ENCODE measurements at regions not wholly inside any gene's neighbourhood (a gene's known extent, or its start where the extent isn't known, plus 50 kb on each side); places are given as distances from the start of the nearest gene placed in this dataset.
"Not testable (repeated sequence)": the region's sequence is repeated elsewhere in the genome, so short reads cannot be mapped to it uniquely, and the experiment has no call there.

DNA sequence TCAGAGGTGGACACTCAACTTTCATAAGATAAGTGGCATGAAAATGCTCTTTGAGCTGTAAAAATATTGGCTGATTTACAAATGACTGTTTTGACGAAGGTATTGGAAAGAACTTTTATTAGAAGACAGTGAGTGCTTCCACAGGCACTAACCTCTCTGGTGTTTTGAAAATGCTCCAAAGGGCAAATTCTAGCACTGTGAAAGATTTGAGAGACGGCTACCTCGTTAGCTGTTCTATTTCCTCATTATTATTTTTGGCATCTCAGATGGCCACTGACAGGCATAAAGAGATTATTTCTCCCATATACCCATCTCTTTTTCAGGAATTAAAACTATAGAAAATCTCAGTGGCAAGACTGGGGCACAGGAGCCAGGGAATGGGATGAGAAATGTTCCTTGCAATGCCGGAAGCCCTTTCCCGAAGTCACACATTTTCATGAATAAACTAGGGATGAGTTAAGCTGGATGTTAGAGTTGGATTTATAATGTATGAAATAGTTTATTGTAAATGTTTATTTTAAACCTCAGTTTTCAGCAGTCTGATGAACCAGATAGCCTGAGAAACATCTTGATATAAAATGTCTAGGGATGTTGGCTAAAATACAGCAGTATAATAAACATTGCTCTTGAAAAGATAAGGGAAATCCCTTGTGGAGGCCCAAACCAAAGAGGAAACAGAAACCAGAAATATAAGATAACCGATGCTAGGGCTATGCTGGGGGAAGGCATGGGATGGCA, 175.7 kb downstream of the ASB1 start:
- POLR2A ChIA-PET = no interaction called here
- Mint-ChIP-seq H3K4me1 (peaks cover 0 to 8% (median 6%) of the 10 kb centered on the region in 4 donors), H3K27ac (no peak overlapping the region), H3K36me3 (peaks cover 0 to 33% (median 9%) of the 10 kb centered on the region in 3 donors), H3K4me3 (no peak overlapping the region), H3K9me3 (peaks cover 5 to 45% (median 24%) of the 10 kb centered on the region in 9 donors), H3K27me3 (peaks cover 20 to 59% (median 24%) of the 10 kb centered on the region in 5 donors)
- ATAC-seq = no peak
- no peak for DNase-seq

DNA sequence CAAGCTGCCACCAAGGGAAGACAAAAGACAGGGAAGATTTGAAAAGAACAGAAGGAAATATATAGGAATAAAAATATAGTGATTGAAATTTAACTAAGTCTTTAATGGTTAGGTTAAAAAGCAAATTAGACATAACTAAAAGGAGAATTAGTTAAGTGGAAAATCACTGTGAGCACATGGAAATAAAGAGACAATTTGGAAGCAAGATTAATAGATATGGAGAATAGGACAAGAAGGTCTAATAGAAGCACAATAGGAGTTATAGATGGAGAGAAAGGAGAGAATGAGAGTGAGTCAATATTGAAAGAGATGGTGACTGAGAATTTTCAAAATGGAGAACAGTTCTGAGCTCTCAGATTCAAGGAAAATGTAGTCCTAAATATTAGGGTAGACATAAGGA, 176.9 kb downstream of the ASB1 start:
- POLR2A ChIA-PET = no interaction called here
- no peak overlapping the region for H3K4me3 Mint-ChIP-seq

GRCh38 chr2:238606311-238606710, 179.6 kb downstream of the ASB1 start:
- Mint-ChIP-seq H3K4me3 (no peak overlapping the region), H3K27me3 (peaks cover 11 to 35% (median 18%) of the 10 kb centered on the region in 5 donors), H3K4me1 (no peaks in the 10 kb centered on the region), H3K36me3 (peaks cover 0 to 54% (median 13%) of the 10 kb centered on the region in 3 donors), H3K27ac (no peak overlapping the region), H3K9me3 (peaks cover 12 to 84% (median 43%) of the 10 kb centered on the region in 9 donors)
- POLR2A ChIA-PET = no interaction called here
- DNase-seq = no peak
- no peak for ATAC-seq

More for the DNA sequence above, 176.9 kb downstream of the ASB1 start:
- H3K4me1 Mint-ChIP-seq = peaks cover 0 to 4% (median 0%) of the 10 kb centered on the region in 4 donors
- H3K9me3 Mint-ChIP-seq = peaks cover 8 to 57% (median 33%) of the 10 kb centered on the region in 9 donors
- no peak for DNase-seq
- no peak for ATAC-seq
- no peak overlapping the region for H3K27ac Mint-ChIP-seq
- peaks cover 19 to 50% (median 22%) of the 10 kb centered on the region in 5 donors for H3K27me3 Mint-ChIP-seq
- H3K36me3 Mint-ChIP-seq = peaks cover 0 to 45% (median 13%) of the 10 kb centered on the region in 3 donors

DNA sequence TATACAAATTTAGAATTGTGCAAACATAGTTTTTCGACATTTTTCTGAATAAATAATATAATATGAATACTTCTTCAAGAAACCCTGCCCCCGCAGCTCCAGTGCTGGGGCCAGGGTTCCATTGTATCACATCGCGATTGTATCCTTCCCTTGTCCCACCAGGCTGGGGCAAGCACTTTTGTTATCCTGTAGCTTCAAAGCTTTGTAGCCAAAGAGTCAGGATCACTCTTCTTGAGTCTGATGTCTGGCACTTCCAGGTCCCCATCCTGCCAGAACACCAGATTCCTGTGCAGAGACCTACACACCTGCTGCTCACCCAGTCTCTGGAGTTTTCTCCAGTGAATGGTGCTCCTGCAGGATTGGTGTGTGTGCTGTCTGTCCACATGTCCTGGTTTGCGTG, 186.9 kb downstream of the ASB1 start:
- Mint-ChIP-seq H3K9me3 (peaks cover 5 to 31% (median 12%) of the 10 kb centered on the region in 9 donors), H3K4me3 (no peak overlapping the region), H3K27me3 (peaks cover 8 to 21% (median 14%) of the 10 kb centered on the region in 5 donors), H3K27ac (no peak overlapping the region), H3K4me1 (no peaks in the 10 kb centered on the region), H3K36me3 (peaks cover 0 to 12% (median 0%) of the 10 kb centered on the region in 3 donors)
- ATAC-seq (no peak), DNase-seq (no peak)
- POLR2A ChIA-PET = no interaction called here

GRCh38 chr2:238614376-238614775, 187.6 kb downstream of the ASB1 start:
- Mint-ChIP-seq H3K27me3 (peaks cover 9 to 22% (median 18%) of the 10 kb centered on the region in 5 donors), H3K36me3 (peaks cover 0 to 8% (median 0%) of the 10 kb centered on the region in 3 donors), H3K9me3 (peaks cover 3 to 23% (median 5%) of the 10 kb centered on the region in 9 donors), H3K27ac (no peak overlapping the region), H3K4me3 (no peak overlapping the region), H3K4me1 (no peaks in the 10 kb centered on the region)
- ATAC-seq (no peak), DNase-seq (no peak)
- POLR2A ChIA-PET = no interaction called here

DNA sequence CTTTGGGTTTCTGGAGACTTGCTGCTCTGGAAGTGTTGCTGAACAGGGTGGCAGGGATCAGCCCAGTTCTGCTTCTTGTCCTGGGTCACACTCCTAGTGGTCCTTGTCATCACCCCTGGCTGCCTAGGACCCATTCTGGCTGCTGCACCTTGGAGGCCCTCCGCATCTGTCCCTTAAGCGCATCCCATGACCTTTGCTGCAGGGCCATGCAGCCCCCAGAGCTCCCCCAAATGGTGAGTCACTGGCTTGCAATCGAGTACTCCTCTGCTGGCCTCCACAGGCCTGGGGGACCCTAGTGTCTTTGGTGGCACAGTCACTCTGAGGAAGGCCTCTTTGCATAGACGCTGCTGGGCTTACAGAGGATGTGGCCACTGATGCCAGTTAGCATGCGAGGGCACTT, 188.5 kb downstream of the ASB1 start:
- H3K4me3 Mint-ChIP-seq = no peak overlapping the region
- H3K4me1 Mint-ChIP-seq = no peaks in the 10 kb centered on the region
- DNase-seq (no peak), ATAC-seq (no peak)
- H3K27ac Mint-ChIP-seq = no peak overlapping the region
- H3K27me3 Mint-ChIP-seq = peaks cover 11 to 24% (median 23%) of the 10 kb centered on the region in 5 donors
- peaks cover 0 to 8% (median 0%) of the 10 kb centered on the region in 3 donors for H3K36me3 Mint-ChIP-seq
- H3K9me3 Mint-ChIP-seq = peaks cover 0 to 15% (median 5%) of the 10 kb centered on the region in 9 donors
- POLR2A ChIA-PET = no interaction called here

DNA sequence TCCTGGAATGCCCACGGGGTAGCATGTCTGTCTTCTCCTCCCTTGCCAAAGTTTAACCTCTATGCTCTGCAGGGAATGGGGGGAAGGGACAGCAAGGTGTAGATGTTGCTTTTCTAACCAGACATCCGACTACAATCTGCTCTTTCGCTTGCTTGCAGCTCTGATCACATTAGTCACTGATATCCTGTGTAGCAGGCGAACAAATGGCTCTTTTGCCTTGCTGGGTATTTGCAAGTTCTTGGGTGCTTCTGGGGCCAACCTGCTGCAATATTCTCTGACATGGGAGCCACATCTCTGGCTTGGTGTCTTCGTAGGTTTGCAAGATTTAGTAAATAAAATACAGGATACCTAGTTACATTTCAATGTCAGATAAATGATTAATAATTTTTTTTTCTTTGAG, 190.0 kb downstream of the ASB1 start:
- DNase-seq = no peak
- Mint-ChIP-seq H3K4me1 (no peaks in the 10 kb centered on the region), H3K9me3 (peaks cover 0 to 3% (median 0%) of the 10 kb centered on the region in 9 donors), H3K27me3 (peaks cover 17 to 32% (median 26%) of the 10 kb centered on the region in 5 donors), H3K27ac (no peak overlapping the region), H3K4me3 (no peak overlapping the region), H3K36me3 (no peaks in the 10 kb centered on the region)
- POLR2A ChIA-PET = no interaction called here
- no peak for ATAC-seq

- H3K36me3 Mint-ChIP-seq, ATAC-seq, H3K4me1 Mint-ChIP-seq, POLR2A ChIA-PET, H3K27ac Mint-ChIP-seq, DNase-seq, H3K4me3 Mint-ChIP-seq, H3K9me3 Mint-ChIP-seq: not testable (repeated sequence)
- peaks cover 19 to 38% (median 31%) of the 10 kb centered on the region in 5 donors for H3K27me3 Mint-ChIP-seq
These were observed 192.0 kb downstream of the ASB1 start for GRCh38 chr2:238618494-238619283.

GRCh38 chr2:238627899-238628298, 201.2 kb downstream of the ASB1 start:
- Mint-ChIP-seq H3K4me3 (no peak overlapping the region), H3K4me1 (no peaks in the 10 kb centered on the region), H3K27ac (no peak overlapping the region), H3K9me3 (peaks cover 0 to 8% (median 3%) of the 10 kb centered on the region in 9 donors), H3K27me3 (peaks cover under 1 to 9% (median 1%) of the 10 kb centered on the region in 5 donors), H3K36me3 (no peaks in the 10 kb centered on the region)
- POLR2A ChIA-PET = no interaction called here
- DNase-seq (no peak), ATAC-seq (no peak)

DNA sequence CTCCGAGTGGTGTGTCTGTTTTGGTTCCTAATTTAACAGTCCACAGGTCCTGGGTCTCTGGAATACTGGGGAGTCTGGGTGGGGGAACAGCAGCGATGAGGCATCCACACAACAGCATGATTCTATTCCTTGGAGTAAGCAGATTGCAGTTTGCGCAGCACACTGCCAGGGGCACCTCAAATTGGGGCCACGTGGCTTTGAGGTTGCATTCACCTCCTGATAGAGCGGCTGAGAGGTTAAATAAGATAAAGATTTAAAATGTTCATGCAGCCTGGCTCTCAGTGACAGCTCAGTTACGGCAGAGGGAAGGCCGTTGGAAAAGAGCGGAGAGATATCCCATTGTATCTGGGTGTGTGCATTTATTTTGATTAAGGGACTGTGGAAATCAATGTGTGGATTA, 202.3 kb downstream of the ASB1 start:
- POLR2A ChIA-PET = no interaction called here
- Mint-ChIP-seq H3K27me3 (peaks cover 0 to 9% (median 3%) of the 10 kb centered on the region in 5 donors), H3K4me1 (no peaks in the 10 kb centered on the region), H3K36me3 (no peaks in the 10 kb centered on the region), H3K9me3 (peaks cover 0 to 7% (median 1%) of the 10 kb centered on the region in 9 donors), H3K4me3 (no peak overlapping the region), H3K27ac (no peak overlapping the region)
- DNase-seq (no peak), ATAC-seq (no peak)

GRCh38 chr2:238631491-238632180, 204.9 kb downstream of the ASB1 start:
- Mint-ChIP-seq H3K36me3 (no peaks in the 10 kb centered on the region), H3K27ac (no peak overlapping the region), H3K27me3 (peaks cover 0 to 10% (median 3%) of the 10 kb centered on the region in 5 donors)

GRCh38 chr2:238632181-238633060, 205.7 kb downstream of the ASB1 start:
- Mint-ChIP-seq H3K36me3 (no peaks in the 10 kb centered on the region), H3K27ac (no peak overlapping the region), H3K9me3 (peaks cover 0 to 3% (median 0%) of the 10 kb centered on the region in 9 donors), H3K4me3 (no peak overlapping the region), H3K27me3 (peaks cover 0 to 16% (median 0%) of the 10 kb centered on the region in 5 donors), H3K4me1 (peaks cover 0 to 2% (median 0%) of the 10 kb centered on the region in 4 donors)
- ATAC-seq (no peak), DNase-seq (no peak)
- POLR2A ChIA-PET = no interaction called here

More at GRCh38 chr2:238631491-238632180, 204.9 kb downstream of the ASB1 start:
- Mint-ChIP-seq H3K4me1 (peaks cover 0 to 1% (median 0%) of the 10 kb centered on the region in 4 donors), H3K9me3 (peaks cover 0 to 7% (median 0%) of the 10 kb centered on the region in 9 donors), H3K4me3 (no peak overlapping the region)
- POLR2A ChIA-PET = no interaction called here
- ATAC-seq (no peak), DNase-seq (no peak)

All from naive thymus-derived CD8-positive, alpha-beta T cell (primary cell).